ENCODE measurements at regions not wholly inside any gene's neighbourhood (a gene's known extent, or its start where the extent isn't known, plus 50 kb on each side); places are given as distances from the start of the nearest gene placed in this dataset.

DNA sequence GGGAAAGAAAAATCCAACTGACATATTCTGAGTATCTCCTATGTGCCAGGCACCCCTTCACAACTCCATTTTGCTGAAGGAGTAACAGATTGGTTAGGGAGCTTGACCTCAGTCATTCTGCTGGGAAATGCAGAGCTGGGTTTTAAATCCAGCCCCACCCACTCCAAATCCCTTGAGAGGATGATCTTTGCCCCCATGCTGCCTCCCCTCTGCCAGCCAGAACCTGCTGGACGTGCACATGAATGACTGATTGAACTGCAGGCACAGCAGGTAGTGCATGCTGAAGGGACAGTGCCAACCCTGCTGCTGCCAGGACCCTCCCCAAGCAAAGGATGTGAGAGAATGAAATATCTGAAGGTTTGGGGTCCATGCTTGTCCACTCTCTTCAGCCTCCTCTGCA, 340.9 kb downstream of the BUD13 start:
- no peak for DNase-seq
- intact Hi-C loops (cut with micrococcal nuclease) = no loop called here
- H3K27me3 Mint-ChIP-seq (ENCODE audit: low read depth in 2 of 2) = peaks cover 9 to 26% of the 10 kb centered on the region in 2 donors
- no peaks in the 10 kb centered on the region for H3K36me3 ChIP-seq (ENCODE audit: control insufficient read depth, insufficient read depth, low read length)
- no peak overlapping the region for H3K27ac ChIP-seq (ENCODE audit: low read length)
- TF ChIP-seq, protein P1, sequence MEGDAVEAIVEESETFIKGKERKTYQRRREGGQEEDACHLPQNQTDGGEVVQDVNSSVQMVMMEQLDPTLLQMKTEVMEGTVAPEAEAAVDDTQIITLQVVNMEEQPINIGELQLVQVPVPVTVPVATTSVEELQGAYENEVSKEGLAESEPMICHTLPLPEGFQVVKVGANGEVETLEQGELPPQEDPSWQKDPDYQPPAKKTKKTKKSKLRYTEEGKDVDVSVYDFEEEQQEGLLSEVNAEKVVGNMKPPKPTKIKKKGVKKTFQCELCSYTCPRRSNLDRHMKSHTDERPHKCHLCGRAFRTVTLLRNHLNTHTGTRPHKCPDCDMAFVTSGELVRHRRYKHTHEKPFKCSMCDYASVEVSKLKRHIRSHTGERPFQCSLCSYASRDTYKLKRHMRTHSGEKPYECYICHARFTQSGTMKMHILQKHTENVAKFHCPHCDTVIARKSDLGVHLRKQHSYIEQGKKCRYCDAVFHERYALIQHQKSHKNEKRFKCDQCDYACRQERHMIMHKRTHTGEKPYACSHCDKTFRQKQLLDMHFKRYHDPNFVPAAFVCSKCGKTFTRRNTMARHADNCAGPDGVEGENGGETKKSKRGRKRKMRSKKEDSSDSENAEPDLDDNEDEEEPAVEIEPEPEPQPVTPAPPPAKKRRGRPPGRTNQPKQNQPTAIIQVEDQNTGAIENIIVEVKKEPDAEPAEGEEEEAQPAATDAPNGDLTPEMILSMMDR (IDR thresholded peaks at IDR 0.05) = no peak
- H3K4me1 ChIP-seq (ENCODE audit: control insufficient read depth, insufficient read depth, low read length) = no peaks in the 10 kb centered on the region
- no peaks in the 10 kb centered on the region for H3K4me1 Mint-ChIP-seq
- no peaks in the 10 kb centered on the region for H3K36me3 Mint-ChIP-seq
- no peaks in the 10 kb centered on the region for H3K9me3 Mint-ChIP-seq
- ATAC-seq = no peak
- no peak overlapping the region for H3K27ac Mint-ChIP-seq
- no peaks in the 10 kb centered on the region for H3K27me3 ChIP-seq (ENCODE audit: control insufficient read depth, insufficient read depth, low read length)
- WGBS (ENCODE audit: insufficient coverage) = 50% methylated on average over 1 of the region's 1 CpG
- no peak overlapping the region for H3K4me3 Mint-ChIP-seq
- H3K4me3 ChIP-seq (ENCODE audit: low read length) = no peak overlapping the region
- no peaks in the 10 kb centered on the region for H3K9me3 ChIP-seq (ENCODE audit: control insufficient read depth, insufficient read depth, low read length)

DNA sequence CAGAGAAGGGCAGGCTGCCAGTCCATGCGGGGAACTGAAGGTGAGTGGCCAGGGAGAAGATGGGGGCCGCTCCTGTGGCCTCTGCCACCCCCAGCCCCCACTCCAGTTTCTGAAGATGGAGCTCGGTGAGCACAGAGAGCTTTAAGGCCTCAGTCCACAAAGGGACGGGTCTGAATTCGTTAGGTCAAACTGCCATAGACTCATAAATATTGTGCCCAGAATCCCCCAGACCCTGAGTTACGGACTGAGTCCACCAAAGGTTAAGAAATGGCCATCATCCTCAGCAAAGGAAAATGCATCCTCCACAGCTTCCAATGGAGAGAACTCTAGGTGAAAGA, 344.2 kb downstream of the BUD13 start:
- TF ChIP-seq, protein P1 (IDR thresholded peaks at IDR 0.05) = no peak
- Mint-ChIP-seq H3K4me3 (no peak overlapping the region), H3K36me3 (no peaks in the 10 kb centered on the region), H3K27me3 (ENCODE audit: low read depth in 2 of 2) (peaks cover 7 to 16% of the 10 kb centered on the region in 2 donors), H3K9me3 (no peaks in the 10 kb centered on the region), H3K4me1 (no peaks in the 10 kb centered on the region), H3K27ac (no peak overlapping the region)
- WGBS (ENCODE audit: insufficient coverage) = 88% methylated on average over 6 of the region's 6 CpGs
- DNase-seq (no peak), ATAC-seq (no peak)
- Histone ChIP-seq H3K9me3 (ENCODE audit: control insufficient read depth, insufficient read depth, low read length) (no peaks in the 10 kb centered on the region), H3K36me3 (ENCODE audit: control insufficient read depth, insufficient read depth, low read length) (no peaks in the 10 kb centered on the region), H3K4me1 (ENCODE audit: control insufficient read depth, insufficient read depth, low read length) (no peaks in the 10 kb centered on the region), H3K4me3 (ENCODE audit: low read length) (no peak overlapping the region), H3K27me3 (ENCODE audit: control insufficient read depth, insufficient read depth, low read length) (no peaks in the 10 kb centered on the region), H3K27ac (ENCODE audit: low read length) (no peak overlapping the region)
- intact Hi-C loops (cut with micrococcal nuclease) = no loop called here

DNA sequence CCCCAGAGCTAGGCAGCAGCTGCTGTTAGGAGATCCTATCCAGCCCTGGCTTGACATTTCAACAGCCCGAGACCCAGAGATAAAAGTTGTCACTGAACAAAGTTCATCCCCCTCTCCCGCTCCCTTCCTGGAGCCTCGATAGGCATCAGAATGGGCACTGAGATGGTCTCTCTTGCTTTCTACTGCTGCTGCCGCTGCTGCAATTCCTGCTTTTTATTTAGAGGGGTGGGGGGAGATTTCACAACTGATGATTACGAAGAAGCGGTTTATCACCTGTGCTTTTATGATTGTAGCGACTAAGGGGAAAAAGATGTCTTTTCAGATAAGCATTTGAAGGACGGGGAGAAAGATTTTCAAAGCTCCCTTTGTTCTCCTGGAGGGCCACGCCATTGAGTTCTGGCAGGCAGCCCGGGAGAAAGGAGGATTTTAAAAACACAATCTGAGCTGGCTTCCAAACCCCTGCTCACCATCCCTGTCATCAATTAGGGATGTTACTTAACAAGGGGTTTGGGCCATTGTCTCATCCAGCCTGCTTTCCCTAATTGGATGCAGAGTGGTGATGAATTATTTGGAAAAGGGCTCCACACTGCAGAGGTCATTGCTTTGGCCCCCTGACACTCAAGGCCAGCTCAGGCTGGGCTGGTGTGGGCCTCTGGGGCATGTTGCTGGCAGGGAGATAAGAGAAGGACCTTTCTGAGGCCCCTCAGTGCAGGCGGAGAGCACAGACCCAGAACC, 344.7 kb downstream of the BUD13 start:
- no peak overlapping the region for H3K4me3 Mint-ChIP-seq
- 36% methylated on average over 11 of the region's 11 CpGs for WGBS (ENCODE audit: insufficient coverage)
- no peaks in the 10 kb centered on the region for H3K36me3 Mint-ChIP-seq
- H3K27me3 ChIP-seq (ENCODE audit: control insufficient read depth, insufficient read depth, low read length) = no peaks in the 10 kb centered on the region
- H3K4me1 Mint-ChIP-seq = no peaks in the 10 kb centered on the region
- no peak overlapping the region for H3K27ac Mint-ChIP-seq
- no peak overlapping the region for H3K27ac ChIP-seq (ENCODE audit: low read length)
- ATAC-seq (no peak), DNase-seq (no peak)
- H3K9me3 Mint-ChIP-seq = no peaks in the 10 kb centered on the region
- no peaks in the 10 kb centered on the region for H3K4me1 ChIP-seq (ENCODE audit: control insufficient read depth, insufficient read depth, low read length)
- H3K27me3 Mint-ChIP-seq (ENCODE audit: low read depth in 2 of 2) = peaks cover 7 to 16% of the 10 kb centered on the region in 2 donors
- intact Hi-C loops (cut with micrococcal nuclease) = no loop called here
- no peaks in the 10 kb centered on the region for H3K9me3 ChIP-seq (ENCODE audit: control insufficient read depth, insufficient read depth, low read length)
- H3K36me3 ChIP-seq (ENCODE audit: control insufficient read depth, insufficient read depth, low read length) = no peaks in the 10 kb centered on the region
- H3K4me3 ChIP-seq (ENCODE audit: low read length) = no peak overlapping the region
- TF ChIP-seq, protein P1 (IDR thresholded peaks at IDR 0.05) = no peak

DNA sequence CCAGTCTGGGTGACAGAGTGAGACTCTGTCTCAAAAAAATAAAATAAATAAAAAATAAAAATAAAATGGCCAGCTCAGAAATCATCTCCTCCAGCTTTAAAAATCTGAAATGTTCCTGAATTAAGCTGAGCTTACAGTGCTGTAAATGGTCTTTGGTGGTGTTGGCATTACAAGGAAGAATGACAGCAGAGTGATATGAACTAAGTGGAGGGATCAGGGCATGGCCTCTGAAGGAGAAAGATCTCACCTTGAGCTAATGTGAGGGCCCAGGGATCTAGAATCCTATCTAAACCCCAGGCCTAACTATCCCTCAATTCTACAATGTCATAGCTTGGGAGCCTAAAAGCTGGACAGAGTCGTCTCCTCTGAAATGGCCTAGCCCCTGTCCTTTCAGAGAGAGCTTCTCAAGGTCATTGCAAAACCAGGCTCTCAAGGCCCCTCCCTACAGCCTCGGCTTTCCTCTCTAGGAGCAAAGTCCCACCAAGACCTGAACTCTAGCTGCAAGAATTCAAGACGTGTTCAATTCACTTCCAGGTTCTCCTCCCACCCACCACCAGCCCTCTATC, 345.4 kb downstream of the BUD13 start:
- Mint-ChIP-seq H3K4me3 (no peak overlapping the region), H3K27me3 (ENCODE audit: low read depth in 2 of 2) (peaks cover 6 to 16% of the 10 kb centered on the region in 2 donors), H3K4me1 (no peaks in the 10 kb centered on the region), H3K9me3 (no peaks in the 10 kb centered on the region), H3K27ac (no peak overlapping the region), H3K36me3 (no peaks in the 10 kb centered on the region)
- no peak overlapping the region for H3K4me3 ChIP-seq (ENCODE audit: low read length)
- ATAC-seq (no peak), DNase-seq (no peak)
- no peak overlapping the region for H3K27ac ChIP-seq (ENCODE audit: low read length)
- H3K27me3 ChIP-seq (ENCODE audit: control insufficient read depth, insufficient read depth, low read length) = no peaks in the 10 kb centered on the region
- 50% methylated on average over 3 of the region's 3 CpGs for WGBS (ENCODE audit: insufficient coverage)
- no peaks in the 10 kb centered on the region for H3K9me3 ChIP-seq (ENCODE audit: control insufficient read depth, insufficient read depth, low read length)
- H3K4me1 ChIP-seq (ENCODE audit: control insufficient read depth, insufficient read depth, low read length) = no peaks in the 10 kb centered on the region
- TF ChIP-seq, protein P1 (IDR thresholded peaks at IDR 0.05) = no peak
- intact Hi-C loops (cut with micrococcal nuclease) = no loop called here
- H3K36me3 ChIP-seq (ENCODE audit: control insufficient read depth, insufficient read depth, low read length) = no peaks in the 10 kb centered on the region
